ENCODE measurements at regions not wholly inside any gene's neighbourhood (a gene's known extent, or its start where the extent isn't known, plus 50 kb on each side); places are given as distances from the start of the nearest gene placed in this dataset.

GRCh38 chr16:75861311-75862097 lies 135.2 kb upstream of the CPHXL start:
- TF ChIP-seq POLR2A (IDR thresholded peaks at IDR 0.05): no peak
- TF ChIP-seq CTCF (IDR thresholded peaks at IDR 0.05): no peak
- TF ChIP-seq EP300 (IDR thresholded peaks at IDR 0.05): no peak
